ENCODE measurements at regions not wholly inside any gene's neighbourhood (a gene's known extent, or its start where the extent isn't known, plus 50 kb on each side); places are given as distances from the start of the nearest gene placed in this dataset.

- no peak for TF ChIP-seq POLR2AphosphoS5 (IDR thresholded peaks at IDR 0.05)
- no peak for TF ChIP-seq CTCF (IDR thresholded peaks at IDR 0.05; ENCODE audit: poor library complexity, severe bottlenecking)
Measured at GRCh38 chr1:30425046-30425445, 298.3 kb downstream of the MATN1 start.

Data from neural cell (in vitro differentiated cells).